ENCODE measurements at regions not wholly inside any gene's neighbourhood (a gene's known extent, or its start where the extent isn't known, plus 50 kb on each side); places are given as distances from the start of the nearest gene placed in this dataset.

DNA sequence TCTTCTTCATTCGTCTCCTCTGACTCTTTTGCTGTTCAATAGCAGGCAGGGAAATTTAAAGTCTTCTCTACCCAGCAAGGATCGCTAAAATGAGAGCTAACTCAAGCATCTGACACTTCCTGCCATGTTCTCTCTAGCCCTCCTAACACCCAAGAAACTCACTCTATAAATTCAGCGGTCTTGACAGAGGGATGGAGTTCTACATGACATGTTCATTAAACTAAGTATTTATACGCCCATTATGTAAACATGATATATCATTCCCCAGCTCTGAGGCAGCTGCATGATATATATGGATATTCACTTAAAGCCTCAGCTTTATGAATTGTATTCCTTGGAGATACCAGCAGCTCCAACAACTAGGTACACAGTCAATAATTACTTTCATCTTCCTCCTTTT, 231.0 kb downstream of the METTL4 start (continued):
- TF ChIP-seq, protein P1, sequence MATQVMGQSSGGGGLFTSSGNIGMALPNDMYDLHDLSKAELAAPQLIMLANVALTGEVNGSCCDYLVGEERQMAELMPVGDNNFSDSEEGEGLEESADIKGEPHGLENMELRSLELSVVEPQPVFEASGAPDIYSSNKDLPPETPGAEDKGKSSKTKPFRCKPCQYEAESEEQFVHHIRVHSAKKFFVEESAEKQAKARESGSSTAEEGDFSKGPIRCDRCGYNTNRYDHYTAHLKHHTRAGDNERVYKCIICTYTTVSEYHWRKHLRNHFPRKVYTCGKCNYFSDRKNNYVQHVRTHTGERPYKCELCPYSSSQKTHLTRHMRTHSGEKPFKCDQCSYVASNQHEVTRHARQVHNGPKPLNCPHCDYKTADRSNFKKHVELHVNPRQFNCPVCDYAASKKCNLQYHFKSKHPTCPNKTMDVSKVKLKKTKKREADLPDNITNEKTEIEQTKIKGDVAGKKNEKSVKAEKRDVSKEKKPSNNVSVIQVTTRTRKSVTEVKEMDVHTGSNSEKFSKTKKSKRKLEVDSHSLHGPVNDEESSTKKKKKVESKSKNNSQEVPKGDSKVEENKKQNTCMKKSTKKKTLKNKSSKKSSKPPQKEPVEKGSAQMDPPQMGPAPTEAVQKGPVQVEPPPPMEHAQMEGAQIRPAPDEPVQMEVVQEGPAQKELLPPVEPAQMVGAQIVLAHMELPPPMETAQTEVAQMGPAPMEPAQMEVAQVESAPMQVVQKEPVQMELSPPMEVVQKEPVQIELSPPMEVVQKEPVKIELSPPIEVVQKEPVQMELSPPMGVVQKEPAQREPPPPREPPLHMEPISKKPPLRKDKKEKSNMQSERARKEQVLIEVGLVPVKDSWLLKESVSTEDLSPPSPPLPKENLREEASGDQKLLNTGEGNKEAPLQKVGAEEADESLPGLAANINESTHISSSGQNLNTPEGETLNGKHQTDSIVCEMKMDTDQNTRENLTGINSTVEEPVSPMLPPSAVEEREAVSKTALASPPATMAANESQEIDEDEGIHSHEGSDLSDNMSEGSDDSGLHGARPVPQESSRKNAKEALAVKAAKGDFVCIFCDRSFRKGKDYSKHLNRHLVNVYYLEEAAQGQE (IDR thresholded peaks at IDR 0.05; ENCODE audit: low read depth, low read length): no peak
- TF ChIP-seq, protein P2, sequence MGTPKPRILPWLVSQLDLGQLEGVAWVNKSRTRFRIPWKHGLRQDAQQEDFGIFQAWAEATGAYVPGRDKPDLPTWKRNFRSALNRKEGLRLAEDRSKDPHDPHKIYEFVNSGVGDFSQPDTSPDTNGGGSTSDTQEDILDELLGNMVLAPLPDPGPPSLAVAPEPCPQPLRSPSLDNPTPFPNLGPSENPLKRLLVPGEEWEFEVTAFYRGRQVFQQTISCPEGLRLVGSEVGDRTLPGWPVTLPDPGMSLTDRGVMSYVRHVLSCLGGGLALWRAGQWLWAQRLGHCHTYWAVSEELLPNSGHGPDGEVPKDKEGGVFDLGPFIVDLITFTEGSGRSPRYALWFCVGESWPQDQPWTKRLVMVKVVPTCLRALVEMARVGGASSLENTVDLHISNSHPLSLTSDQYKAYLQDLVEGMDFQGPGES (IDR thresholded peaks at IDR 0.05; ENCODE audit: low read depth, low read length): no peak
- TF ChIP-seq RCOR1 (IDR thresholded peaks at IDR 0.05; ENCODE audit: low read length) (no peak), GABPA (IDR thresholded peaks at IDR 0.05; ENCODE audit: low read depth) (no peak), ELF1 (IDR thresholded peaks at IDR 0.05) (no peak), EP300 (IDR thresholded peaks at IDR 0.05; ENCODE audit: borderline replicate concordance in 1 of 2, low read depth in 1 of 2, low read length in 1 of 2) (no peak), MAX (IDR thresholded peaks at IDR 0.05; ENCODE audit: low read depth) (no peak)

DNA sequence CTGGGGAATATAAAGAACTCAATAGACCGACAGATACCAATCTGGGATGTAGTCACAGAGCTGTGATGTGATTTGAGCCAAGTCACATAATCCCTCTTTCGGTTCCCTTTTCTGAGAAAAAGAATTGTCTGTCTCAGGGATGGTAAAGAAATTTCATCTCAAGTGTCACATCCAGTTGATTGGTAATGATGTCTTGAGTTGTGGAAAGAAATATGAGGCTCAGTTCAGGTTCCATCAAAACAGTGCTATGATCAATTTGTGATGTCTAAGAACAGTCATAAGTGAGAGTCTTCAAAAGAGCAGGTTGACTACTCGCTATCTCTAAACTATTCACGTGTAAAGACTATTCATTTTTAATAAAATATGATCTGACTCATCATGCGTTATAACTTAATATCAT, 223.3 kb downstream of the METTL4 start:
- H3K79me2 ChIP-seq (ENCODE audit: insufficient read depth): no peaks in the 10 kb centered on the region
- no peaks in the 10 kb centered on the region for H3K4me1 ChIP-seq (ENCODE audit: control insufficient read depth in 1 of 2, insufficient read depth in 2 of 2, low read depth in 1 of 2, low read length in 1 of 2)
- no peak overlapping the region for H3K4me2 ChIP-seq
- H3K9ac ChIP-seq: no peak overlapping the region
- no peak for DNase-seq
- WGBS (ENCODE audit: low lambda C conversion rate): 42% methylated on average over 5 of the region's 5 CpGs
- no peak for TF ChIP-seq TEAD4 (IDR thresholded peaks at IDR 0.05; ENCODE audit: borderline replicate concordance, insufficient read depth)
- TF ChIP-seq FOSL2 (IDR thresholded peaks at IDR 0.05; ENCODE audit: borderline replicate concordance, low read depth): no peak
- TF ChIP-seq FOXJ3 (CRISPR knock-in tag; IDR thresholded peaks at IDR 0.05): no peak
- H3K27me3 ChIP-seq (ENCODE audit: insufficient read depth): no peaks in the 10 kb centered on the region
- ChIA-PET POLR2A (no interaction called here), CTCF (no interaction called here)
- no peak overlapping the region for H3K4me3 ChIP-seq (ENCODE audit: low read depth in 2 of 2, low read length in 1 of 2)
- H4K20me1 ChIP-seq (ENCODE audit: insufficient read depth): no peaks in the 10 kb centered on the region
- no peaks in the 10 kb centered on the region for H3K36me3 ChIP-seq (replicated peaks in 1 of 2; ENCODE audit: control insufficient read depth in 1 of 2, insufficient read depth in 2 of 2, low read length in 1 of 2)
- H3F3A ChIP-seq (replicated peaks; ENCODE audit: insufficient read depth): no peaks in the 10 kb centered on the region
- H3K9me3 ChIP-seq: no peaks in the 10 kb centered on the region
- H3K9me2 ChIP-seq: no peaks in the 10 kb centered on the region
- H3K27ac ChIP-seq (ENCODE audit: low read depth in 2 of 2, low read length in 1 of 2): no peak overlapping the region
- H2AFZ ChIP-seq (ENCODE audit: low read depth): no peak overlapping the region

Data from SK-N-SH (cell line).